Activated CD4-positive, alpha-beta T cell treated with anti-CD3 and anti-CD28 coated beads, Interleukin-2, amount 10 ng/mL, durations not matched to agents 24 days and 14 days (primary cell): ENCODE measurements at regions not wholly inside any gene's neighbourhood (a gene's known extent, or its start where the extent isn't known, plus 50 kb on each side); places are given as distances from the start of the nearest gene placed in this dataset.

Source experiments
- DNase-seq: peaks from one replicate; pipeline ENCODE4 v3.0.0; 2022
- H3K27ac Mint-ChIP-seq: one replicate; pipeline ENCODE4 v1.8.0; 2022; ENCODE audit warnings: mild to moderate bottlenecking, mixed read lengths
- H3K27me3 Mint-ChIP-seq: one replicate; pipeline ENCODE4 v1.8.0; 2022; ENCODE audit warnings: mixed read lengths
- H3K36me3 Mint-ChIP-seq: one replicate; pipeline ENCODE4 v1.8.0; 2022; ENCODE audit warnings: low read depth, mild to moderate bottlenecking, mixed read lengths
- H3K4me1 Mint-ChIP-seq: one replicate; pipeline ENCODE4 v1.8.0; 2021; ENCODE audit warnings: mixed read lengths
- H3K4me3 Mint-ChIP-seq: one replicate; pipeline ENCODE4 v1.8.0; 2022; ENCODE audit warnings: mild to moderate bottlenecking, moderate library complexity, mixed read lengths
- H3K9me3 Mint-ChIP-seq: one replicate; pipeline ENCODE4 v1.8.0; 2021; ENCODE audit warnings: mixed read lengths
- intact Hi-C: fragments of 100-400 bp; cut with micrococcal nuclease; formaldehyde crosslinking; loops from one replicate; pipeline ENCODE4 v1.15.1; 2023

DNA sequence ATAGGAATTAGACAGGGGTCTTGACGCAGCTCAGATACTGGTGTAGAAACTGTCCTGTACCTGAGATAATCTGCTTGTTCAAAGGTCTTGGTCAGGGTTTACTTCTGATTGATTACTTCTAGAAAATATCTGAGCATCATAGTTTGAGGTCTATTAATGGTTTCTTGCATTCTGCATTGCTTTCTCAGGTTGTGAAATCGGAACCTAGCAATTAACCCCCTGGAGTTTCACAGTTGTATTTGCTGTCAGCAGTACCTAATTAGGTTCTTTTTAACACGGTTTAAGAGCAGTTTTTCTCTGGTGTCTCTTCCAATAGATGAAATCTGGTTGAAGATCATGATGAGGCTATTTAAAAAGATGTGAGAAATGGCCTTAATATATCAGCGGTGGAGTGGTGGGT is 428.6 kb upstream of the SYT4 start:
- Mint-ChIP-seq H3K4me3 (no peak overlapping the region), H3K4me1 (no peaks in the 10 kb centered on the region), H3K27ac (no peak overlapping the region), H3K27me3 (no peaks in the 10 kb centered on the region), H3K36me3 (no peaks in the 10 kb centered on the region), H3K9me3 (no peaks in the 10 kb centered on the region)
- intact Hi-C loops, result no loop called here
- no peak for DNase-seq

DNA sequence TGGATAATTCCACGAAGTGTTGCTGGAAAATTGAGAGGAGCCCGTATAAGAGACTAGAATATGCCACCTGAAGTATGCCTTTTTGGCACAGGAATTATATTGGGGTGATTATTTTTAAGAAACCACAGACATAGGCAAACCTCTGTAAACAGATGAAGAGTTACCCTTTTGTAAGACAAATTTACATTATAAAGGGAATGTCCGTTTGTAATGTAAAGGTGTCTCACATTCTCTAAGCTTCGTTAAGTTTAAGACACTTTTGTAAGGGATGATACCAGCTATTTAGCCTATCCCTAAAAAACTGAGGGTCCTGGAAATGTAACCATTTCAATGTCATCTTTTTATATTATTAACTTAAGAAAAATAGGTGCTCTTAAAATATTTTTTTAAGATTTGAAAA is 432.8 kb upstream of the SYT4 start:
- Mint-ChIP-seq H3K9me3 (peaks cover 4% of the 10 kb centered on the region), H3K36me3 (no peaks in the 10 kb centered on the region), H3K4me3 (no peak overlapping the region), H3K4me1 (no peaks in the 10 kb centered on the region), H3K27ac (no peak overlapping the region), H3K27me3 (no peaks in the 10 kb centered on the region)
- intact Hi-C loops, result no loop called here
- no peak for DNase-seq

DNA sequence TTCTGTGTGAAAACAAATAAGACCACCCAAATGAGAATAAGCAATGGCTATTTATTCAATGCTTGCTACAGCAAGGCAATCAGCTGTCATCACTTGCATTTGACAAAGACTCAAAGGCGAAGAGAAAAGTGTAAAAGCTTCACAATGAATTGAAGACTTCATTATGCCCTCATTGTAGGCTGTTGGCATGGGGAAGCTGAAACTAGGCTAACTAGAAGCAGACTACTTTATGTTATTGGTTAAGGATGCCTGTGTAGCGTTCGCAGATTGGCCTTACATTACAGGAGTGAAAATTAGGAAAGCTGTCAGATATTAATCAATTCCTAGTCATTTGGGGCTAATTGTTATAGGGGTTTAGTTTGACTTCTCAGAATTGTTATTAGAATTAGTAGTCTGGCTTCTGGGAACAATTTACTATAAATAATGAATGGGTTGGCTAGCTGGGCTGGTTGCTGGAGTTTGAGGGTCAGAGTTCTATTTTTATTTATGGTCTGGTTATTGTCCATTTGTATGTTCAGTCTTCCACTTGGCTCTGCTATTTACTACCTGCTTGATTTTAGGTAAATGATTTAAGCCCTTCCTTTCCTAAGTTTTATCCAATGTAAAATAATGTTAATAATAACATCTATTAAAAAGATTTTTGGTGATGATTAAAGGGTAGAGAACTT is 437.2 kb upstream of the SYT4 start:
- no peaks in the 10 kb centered on the region for H3K27me3 Mint-ChIP-seq
- intact Hi-C loops, result no loop called here
- H3K27ac Mint-ChIP-seq, result no peak overlapping the region
- H3K9me3 Mint-ChIP-seq, result peaks cover 4% of the 10 kb centered on the region
- no peak overlapping the region for H3K4me3 Mint-ChIP-seq
- no peak for DNase-seq
- H3K36me3 Mint-ChIP-seq, result no peaks in the 10 kb centered on the region
- H3K4me1 Mint-ChIP-seq, result no peaks in the 10 kb centered on the region

DNA sequence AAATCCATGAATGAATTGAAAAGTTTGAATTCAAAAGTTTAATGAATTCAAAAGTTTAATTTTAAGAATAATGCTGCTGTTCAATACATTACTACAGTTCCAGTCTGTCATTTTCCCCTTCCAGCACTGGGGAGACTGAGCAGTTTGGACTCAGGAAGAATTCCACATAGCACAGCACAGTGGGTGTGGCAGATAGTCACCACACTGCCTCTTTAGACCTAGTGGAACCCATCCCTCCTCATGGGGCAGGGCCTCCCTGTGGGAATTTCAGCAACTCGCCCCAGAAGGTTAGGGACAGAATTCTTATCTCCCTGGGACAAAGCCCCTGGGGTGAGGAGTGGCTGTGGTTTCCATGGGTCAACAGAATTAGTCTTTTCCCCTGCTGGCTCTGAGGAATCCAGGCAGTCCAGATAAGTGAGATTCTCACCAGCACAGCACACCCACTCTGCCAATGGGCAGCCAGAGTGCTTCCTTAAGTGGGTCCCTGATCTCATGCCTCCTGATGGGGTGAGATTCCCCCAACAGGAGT is 442.0 kb upstream of the SYT4 start:
- no peak for DNase-seq
- Mint-ChIP-seq H3K4me3 (no peak overlapping the region), H3K36me3 (no peaks in the 10 kb centered on the region), H3K27ac (no peak overlapping the region), H3K27me3 (no peaks in the 10 kb centered on the region), H3K4me1 (no peaks in the 10 kb centered on the region), H3K9me3 (peaks cover 7% of the 10 kb centered on the region)
- intact Hi-C loops, result no loop called here

DNA sequence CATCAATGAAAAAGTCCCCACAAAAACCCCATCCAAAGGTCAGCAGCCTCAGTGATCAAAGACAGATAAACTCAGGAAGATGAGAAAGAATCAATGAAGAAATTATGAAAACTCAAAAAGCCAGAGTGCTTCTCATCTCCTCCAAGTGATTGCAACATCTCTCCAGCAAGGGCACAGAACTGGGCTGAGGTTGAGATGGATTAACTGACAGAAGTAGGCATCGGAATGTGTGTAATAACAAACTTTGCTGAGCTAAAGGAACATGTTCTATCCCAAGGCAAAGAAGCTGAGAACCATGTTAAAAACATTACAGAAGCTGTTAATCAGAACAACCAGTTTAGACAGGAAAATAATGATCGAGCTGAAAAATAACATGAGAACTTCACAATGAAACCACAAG is 442.8 kb upstream of the SYT4 start:
- H3K4me3 Mint-ChIP-seq, result no peak overlapping the region

DNA sequence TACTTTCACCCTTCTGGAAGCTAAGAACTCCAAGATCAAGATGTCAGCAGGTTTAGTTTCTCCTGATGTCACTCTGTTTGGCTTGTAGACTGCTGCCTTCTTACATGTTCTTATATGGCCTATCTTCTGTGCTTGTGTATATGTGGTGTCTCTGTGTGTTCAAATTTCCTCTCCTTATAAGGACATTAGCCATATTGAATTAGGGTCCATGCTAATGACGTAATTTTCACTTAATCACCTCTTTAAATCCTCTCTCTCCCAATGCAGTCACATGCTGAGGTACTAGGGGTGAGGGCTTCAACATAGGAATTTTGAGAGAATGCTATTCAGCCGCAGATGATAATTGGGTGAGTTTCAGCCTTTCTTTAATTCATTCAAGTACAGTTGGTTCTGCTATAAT is 458.3 kb upstream of the SYT4 start:
- Mint-ChIP-seq H3K9me3 (peaks cover 4% of the 10 kb centered on the region), H3K36me3 (no peaks in the 10 kb centered on the region), H3K4me1 (no peaks in the 10 kb centered on the region), H3K27ac (no peak overlapping the region), H3K27me3 (no peaks in the 10 kb centered on the region), H3K4me3 (no peak overlapping the region)
- DNase-seq, result no peak
- intact Hi-C loops, result no loop called here

More for the DNA sequence above, 442.8 kb upstream of the SYT4 start:
- no peaks in the 10 kb centered on the region for H3K27me3 Mint-ChIP-seq
- peaks cover 10% of the 10 kb centered on the region for H3K9me3 Mint-ChIP-seq
- H3K36me3 Mint-ChIP-seq, result no peaks in the 10 kb centered on the region
- H3K4me1 Mint-ChIP-seq, result no peaks in the 10 kb centered on the region
- no peak for DNase-seq
- intact Hi-C loops, result no loop called here
- no peak overlapping the region for H3K27ac Mint-ChIP-seq

DNA sequence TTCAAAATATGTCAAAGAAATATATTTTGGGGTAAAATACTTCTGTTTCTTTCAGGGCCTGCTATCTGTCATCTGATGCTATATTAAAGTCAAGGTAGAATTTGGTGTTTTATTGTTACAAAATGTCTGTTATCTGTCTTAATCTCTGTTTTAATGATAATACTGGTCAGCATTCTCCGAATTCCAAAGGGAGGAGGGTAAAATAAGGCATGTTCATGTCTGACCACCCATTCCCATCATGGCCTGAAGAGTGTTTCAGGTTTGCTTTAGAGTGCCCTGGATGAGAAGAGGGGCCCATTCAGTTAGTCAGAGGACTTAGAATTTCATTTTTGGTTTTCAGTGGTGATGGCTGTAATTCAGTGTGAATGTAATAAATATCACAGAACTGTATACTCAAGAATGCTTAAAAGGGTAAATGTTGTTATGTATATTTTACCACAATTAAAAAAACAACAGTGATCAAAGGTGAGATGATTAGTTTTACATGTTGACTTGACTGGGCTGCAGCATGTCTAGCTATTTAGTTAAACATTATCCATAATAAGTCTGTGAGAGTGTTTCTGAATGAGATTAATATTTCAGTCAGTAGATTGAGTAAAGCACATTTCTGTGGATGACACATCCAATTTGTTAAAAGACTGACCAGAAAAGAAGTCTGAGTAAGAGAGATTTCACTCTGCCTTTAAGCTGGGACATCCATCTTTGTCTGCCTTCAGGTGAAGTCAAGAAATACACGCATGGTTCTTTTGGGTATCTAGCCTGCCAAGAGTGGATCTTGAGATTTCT is 467.9 kb upstream of the SYT4 start:
- DNase-seq, result no peak
- Mint-ChIP-seq H3K9me3 (peaks cover 10% of the 10 kb centered on the region), H3K27me3 (no peaks in the 10 kb centered on the region), H3K4me3 (no peak overlapping the region), H3K36me3 (no peaks in the 10 kb centered on the region), H3K27ac (no peak overlapping the region), H3K4me1 (no peaks in the 10 kb centered on the region)
- intact Hi-C loops, result loop anchor here (10.0 kb wide), 1 partner anchor 60 kb away; no protein-coding TSS in a partner anchor

DNA sequence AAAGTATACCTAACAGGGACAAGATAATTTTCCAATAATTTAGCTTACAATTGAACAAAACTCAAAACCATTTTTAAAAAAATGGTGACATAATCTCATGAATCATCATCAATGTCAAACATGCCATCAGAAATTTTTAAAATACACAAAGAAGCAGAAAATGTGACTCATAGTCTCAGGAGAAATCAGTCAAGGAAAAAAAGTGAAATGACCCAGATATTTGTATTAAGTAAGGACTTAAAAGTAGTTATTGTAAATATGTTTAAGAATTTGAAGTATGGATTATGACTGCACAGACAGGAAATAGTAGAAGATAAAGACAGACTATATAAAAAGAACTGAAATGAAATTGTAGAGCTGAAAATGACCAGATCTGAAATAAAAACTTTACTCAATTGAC is 473.9 kb upstream of the SYT4 start:
- no peaks in the 10 kb centered on the region for H3K36me3 Mint-ChIP-seq
- no peak overlapping the region for H3K27ac Mint-ChIP-seq
- DNase-seq, result no peak
- intact Hi-C loops, result no loop called here
- H3K27me3 Mint-ChIP-seq, result no peaks in the 10 kb centered on the region
- H3K4me1 Mint-ChIP-seq, result no peaks in the 10 kb centered on the region
- no peak overlapping the region for H3K4me3 Mint-ChIP-seq
- H3K9me3 Mint-ChIP-seq, result no peaks in the 10 kb centered on the region

DNA sequence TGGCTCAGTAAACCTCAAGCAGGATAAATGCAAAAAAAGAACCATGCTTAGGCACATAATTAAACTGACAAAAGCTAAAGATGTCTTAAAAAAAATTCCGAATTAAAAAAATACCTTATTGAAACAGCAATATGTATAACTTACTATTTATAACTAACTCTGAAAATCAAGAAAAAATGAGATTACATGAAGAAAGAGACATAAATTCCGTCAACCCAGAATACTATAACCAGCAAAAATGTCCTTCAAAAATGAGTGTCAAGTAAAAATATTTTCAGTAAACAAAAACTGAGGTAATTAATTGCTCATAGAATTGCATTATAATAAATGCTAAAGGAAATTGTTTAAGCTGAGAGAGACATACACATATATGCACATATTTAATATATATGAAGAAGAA is 474.5 kb upstream of the SYT4 start:
- no peak for DNase-seq
- Mint-ChIP-seq H3K36me3 (no peaks in the 10 kb centered on the region), H3K27ac (no peak overlapping the region), H3K27me3 (no peaks in the 10 kb centered on the region), H3K4me3 (no peak overlapping the region), H3K4me1 (no peaks in the 10 kb centered on the region), H3K9me3 (peaks cover under 1% of the 10 kb centered on the region)
- intact Hi-C loops, result no loop called here

DNA sequence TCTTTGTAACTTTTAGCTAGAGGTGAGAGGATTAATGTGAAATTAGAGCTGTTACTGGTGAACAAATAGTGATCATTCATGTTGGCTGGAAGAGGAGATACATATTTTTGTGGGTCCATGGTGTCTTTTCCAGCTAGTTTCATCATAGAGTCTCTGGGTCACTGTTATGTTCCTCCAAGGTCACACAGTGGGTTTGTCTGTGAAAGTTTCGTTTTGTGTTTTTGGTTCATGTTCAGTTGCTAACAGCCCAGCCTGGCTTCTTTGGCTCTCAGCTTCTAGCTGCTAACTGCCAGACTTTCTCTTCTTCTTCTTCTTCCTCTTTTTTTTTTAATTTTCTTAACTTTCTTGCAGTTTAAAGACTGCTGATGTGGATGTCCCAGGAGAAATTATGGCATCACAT is 480.0 kb upstream of the SYT4 start:
- no peak overlapping the region for H3K4me3 Mint-ChIP-seq
- peaks cover 3% of the 10 kb centered on the region for H3K9me3 Mint-ChIP-seq
- no peaks in the 10 kb centered on the region for H3K27me3 Mint-ChIP-seq
- H3K4me1 Mint-ChIP-seq, result no peaks in the 10 kb centered on the region
- H3K27ac Mint-ChIP-seq, result no peak overlapping the region
- intact Hi-C loops, result no loop called here
- no peaks in the 10 kb centered on the region for H3K36me3 Mint-ChIP-seq
- DNase-seq, result no peak

DNA sequence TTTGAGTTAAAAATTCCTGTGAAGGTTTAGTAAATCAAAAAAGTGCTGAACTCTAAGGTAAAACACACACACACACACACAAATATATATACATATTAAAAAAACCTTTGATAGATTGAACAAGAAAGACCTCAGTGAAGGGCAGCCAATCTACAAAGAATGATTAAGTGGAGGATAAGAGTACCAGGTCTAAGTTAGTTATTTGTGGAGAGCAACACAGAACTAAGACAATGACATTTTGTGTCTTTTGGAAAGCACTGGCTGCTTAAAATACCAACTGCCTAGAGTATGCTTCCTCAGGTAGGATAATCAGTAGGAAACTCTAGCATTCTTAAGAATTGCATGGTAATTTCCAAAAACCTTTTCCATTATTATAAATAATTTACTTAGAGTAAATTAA is 481.4 kb upstream of the SYT4 start:
- intact Hi-C loops, result no loop called here
- Mint-ChIP-seq H3K27me3 (no peaks in the 10 kb centered on the region), H3K4me1 (no peaks in the 10 kb centered on the region), H3K9me3 (peaks cover 7% of the 10 kb centered on the region), H3K27ac (no peak overlapping the region), H3K4me3 (no peak overlapping the region), H3K36me3 (no peaks in the 10 kb centered on the region)
- no peak for DNase-seq

DNA sequence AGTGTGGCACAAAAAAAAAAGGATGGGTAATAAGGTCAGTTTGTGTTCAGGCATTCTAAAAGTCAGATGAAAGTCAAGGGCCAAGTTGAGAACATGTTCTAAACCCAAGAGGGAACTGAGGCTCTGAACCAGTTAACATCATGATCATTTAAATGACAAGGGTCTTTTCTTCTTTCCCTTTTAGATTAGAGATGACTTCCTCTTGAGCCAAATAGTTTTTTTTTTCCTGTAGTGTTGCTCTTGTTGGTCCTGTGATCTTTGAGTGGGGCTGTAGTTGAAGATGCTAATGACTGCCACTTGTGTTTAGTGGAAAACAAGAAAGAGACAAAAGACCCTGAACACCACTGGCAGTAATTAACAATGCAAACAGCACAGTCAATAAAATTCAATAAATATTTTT is 482.7 kb upstream of the SYT4 start:
- no peak for DNase-seq
- intact Hi-C loops, result no loop called here
- Mint-ChIP-seq H3K27ac (no peak overlapping the region), H3K4me1 (no peaks in the 10 kb centered on the region), H3K4me3 (no peak overlapping the region), H3K9me3 (peaks cover 7% of the 10 kb centered on the region), H3K36me3 (no peaks in the 10 kb centered on the region), H3K27me3 (no peaks in the 10 kb centered on the region)

DNA sequence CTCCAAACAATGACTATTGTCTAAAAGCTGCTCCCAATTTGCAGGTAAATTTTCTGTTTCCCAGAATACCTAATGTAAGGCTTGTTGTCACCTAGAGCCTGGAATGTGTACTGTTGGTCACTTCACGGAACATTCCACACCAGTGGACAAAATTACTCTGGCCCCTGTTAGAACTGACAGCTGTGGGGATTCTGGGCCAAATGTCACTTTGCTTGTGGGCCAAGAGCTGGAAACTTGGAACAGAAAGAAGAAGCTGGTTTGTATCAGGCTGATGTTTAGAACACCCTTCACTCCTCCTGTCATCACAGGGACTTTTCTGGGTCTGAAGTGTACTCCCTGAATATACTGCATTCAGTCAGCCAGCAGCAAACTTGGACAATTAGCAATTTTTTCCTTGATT is 495.6 kb upstream of the SYT4 start:
- H3K27me3 Mint-ChIP-seq, result no peaks in the 10 kb centered on the region
- no peak overlapping the region for H3K4me3 Mint-ChIP-seq
- no peaks in the 10 kb centered on the region for H3K36me3 Mint-ChIP-seq
- peaks cover 14% of the 10 kb centered on the region for H3K9me3 Mint-ChIP-seq
- intact Hi-C loops, result no loop called here
- DNase-seq, result no peak
- no peak overlapping the region for H3K27ac Mint-ChIP-seq
- H3K4me1 Mint-ChIP-seq, result no peaks in the 10 kb centered on the region

DNA sequence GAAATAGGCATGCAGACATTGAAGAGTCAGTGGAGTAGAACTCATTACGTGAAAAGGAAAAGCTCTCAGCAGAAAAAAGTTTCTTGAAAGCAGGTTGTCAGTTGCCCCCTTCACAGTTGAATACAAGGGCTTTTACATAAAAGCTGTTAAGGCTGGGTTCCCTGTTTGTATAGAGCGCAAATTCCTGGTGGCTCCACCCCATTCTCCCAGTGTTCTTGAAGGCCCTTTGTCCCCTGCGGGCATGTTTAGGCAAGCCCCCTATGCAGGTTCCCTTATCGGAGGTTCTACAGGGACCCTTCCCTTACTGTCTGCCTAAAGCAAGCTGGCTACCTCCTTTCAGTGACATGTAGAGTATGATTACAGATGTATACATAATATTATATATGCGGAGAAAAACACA is 497.2 kb upstream of the SYT4 start:
- H3K27me3 Mint-ChIP-seq, result no peaks in the 10 kb centered on the region
- intact Hi-C loops, result no loop called here
- peaks cover 7% of the 10 kb centered on the region for H3K9me3 Mint-ChIP-seq
- no peak overlapping the region for H3K4me3 Mint-ChIP-seq
- no peaks in the 10 kb centered on the region for H3K36me3 Mint-ChIP-seq
- H3K4me1 Mint-ChIP-seq, result no peaks in the 10 kb centered on the region
- no peak overlapping the region for H3K27ac Mint-ChIP-seq
- DNase-seq, result no peak
